ENCODE measurements at regions not wholly inside any gene's neighbourhood (a gene's known extent, or its start where the extent isn't known, plus 50 kb on each side); places are given as distances from the start of the nearest gene placed in this dataset.
"Not testable (repeated sequence)": the region's sequence is repeated elsewhere in the genome, so short reads cannot be mapped to it uniquely, and the experiment has no call there.

- no peak for FAIRE-seq
Measured at GRCh38 chr12:95358111-95359083, 115.6 kb upstream of the METAP2 start.

- no peak for FAIRE-seq
Measured at GRCh38 chr12:95365912-95366311, 108.0 kb upstream of the METAP2 start.

DNA sequence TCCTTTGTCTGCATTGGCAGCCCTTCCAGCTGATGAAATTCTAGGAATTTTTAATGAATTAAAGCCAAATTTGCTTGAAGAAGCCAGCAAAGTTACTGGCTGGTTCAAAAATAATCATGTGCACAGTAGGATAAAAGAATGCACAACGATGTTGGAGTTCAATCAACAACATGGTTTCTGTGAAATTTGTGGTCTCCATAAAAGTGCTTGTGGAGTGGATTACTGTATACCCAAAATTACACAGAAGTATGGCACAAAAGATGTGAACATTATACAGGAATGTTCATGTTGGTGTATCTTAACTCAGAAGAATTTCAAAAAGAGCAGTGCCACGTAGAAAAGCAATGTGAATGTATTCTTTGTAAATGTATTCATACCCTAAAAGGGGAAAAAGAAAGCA, 105.0 kb upstream of the METAP2 start:
- no peak for FAIRE-seq

- FAIRE-seq = no peak
Measured at GRCh38 chr12:95371571-95371970, 102.4 kb upstream of the METAP2 start.

- FAIRE-seq = not testable (repeated sequence)
Measured at GRCh38 chr12:95379481-95379880, 94.5 kb upstream of the METAP2 start.

DNA sequence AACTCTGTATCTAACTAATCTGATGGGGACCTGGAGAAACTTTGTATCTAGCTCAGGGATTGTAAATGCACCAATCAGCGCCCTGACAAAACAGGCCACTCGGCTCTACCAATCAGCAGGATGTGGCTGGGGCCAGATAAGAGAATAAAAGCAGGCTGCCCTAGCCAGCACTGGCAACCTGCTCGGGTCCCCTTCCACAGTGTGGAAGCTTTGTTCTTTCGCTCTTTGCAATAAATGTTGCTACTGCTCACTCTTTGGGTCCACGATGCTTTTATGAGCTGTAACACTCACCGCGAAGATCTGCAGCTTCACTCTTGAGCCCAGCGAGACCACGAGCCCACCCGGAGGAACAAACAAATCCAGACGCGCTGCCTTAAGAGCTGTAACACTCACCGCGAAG, 93.6 kb upstream of the METAP2 start:
- FAIRE-seq = not testable (repeated sequence)

GRCh38 chr12:95380997-95381786, 92.8 kb upstream of the METAP2 start:
- FAIRE-seq = no peak

DNA sequence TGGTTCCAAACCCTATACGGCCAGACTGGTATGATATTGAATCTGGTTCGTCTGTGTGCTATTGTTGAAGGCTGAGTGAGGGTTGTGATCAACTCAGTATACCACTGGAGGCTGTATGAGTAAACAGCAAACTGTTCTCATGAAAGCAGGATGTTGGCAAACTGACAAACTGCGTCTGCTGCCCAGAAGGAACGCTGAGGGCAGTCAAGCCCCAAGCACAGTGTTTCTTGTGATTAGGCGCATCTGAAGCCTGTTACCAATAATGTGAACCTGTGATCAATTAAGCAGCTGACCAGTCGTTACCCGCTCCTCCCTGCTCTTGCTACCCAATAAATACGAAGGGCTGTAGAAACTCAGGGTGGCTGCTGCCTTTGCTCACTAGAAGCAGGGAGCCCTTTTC, 90.0 kb upstream of the METAP2 start:
- not testable (repeated sequence) for FAIRE-seq

GRCh38 chr12:95384785-95385184, 89.2 kb upstream of the METAP2 start:
- no peak for FAIRE-seq

DNA sequence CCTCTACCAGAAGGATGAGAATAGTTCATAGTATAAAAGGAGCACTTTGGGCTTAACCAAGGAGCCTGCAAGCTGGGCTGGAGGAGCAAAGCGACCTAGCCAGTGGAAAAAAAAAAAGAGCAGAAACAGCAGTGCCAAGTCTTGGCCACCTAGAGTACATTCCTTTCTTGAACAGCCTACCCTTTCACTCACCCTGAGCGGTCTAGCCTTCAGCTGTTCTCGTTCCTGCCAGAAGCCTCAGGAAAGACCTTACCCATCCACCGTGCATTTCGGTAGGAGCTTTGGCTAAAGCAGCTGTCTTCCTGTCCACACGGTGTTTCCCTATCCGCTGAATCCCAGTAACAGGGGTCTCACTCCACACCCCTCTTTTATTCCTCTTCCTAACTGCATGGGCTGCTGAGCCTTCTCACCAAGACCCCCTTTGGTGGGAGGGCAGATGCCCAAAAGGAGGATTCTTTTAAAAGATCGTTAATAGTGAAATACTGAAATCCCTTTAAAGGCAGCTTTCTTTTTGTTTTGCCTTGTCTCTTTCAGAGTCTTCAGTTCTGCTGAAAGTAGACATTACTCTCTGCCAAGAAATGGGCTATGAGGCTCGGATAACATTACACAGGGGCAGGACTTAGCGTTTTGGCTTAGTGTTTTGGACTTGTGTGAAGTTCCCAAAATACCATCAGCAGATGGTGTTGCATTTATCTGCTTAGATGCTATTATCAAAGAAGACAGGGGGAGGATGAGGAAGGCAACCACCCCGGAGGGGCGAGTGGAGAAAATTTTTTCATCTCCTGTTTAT, 88.5 kb upstream of the METAP2 start:
- no peak for FAIRE-seq

DNA sequence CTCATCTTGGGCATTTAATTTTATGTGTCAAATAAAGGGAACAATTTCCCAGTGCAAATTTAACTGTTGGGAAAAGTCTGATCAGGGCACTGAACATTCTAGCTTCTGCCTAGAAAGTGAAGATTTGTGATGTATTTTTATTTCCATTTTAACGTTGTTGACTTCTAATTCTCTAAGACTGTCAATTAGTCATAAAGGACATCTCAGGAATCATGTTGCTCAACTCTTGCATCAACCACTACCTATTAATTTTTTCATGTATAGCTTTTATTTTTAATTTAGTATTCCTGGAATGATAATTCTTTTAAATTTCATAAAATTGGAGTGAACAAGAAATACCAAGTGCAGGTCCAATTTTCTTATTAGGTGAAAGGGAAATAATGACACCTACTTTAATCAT, 87.9 kb upstream of the METAP2 start:
- no peak for FAIRE-seq

DNA sequence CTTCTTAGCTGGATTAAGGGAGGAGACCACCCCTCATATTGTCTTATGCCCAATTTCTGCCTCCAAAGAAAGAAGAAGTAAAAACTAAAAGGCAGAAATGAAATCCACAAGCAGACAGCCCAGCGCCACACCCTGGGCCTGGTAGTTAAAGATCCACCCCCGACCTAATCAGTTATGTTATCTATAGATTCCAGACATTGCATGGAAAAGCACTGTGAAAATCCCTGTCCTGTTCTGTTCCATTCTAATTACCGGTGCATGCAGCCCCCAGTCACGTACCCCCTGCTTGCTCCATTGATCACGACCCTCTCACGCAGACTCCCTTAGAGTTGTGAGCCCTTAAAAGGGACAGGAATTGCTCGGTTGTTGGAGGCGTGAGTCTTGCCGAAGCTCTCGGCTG, 85.7 kb upstream of the METAP2 start:
- not testable (repeated sequence) for FAIRE-seq

DNA sequence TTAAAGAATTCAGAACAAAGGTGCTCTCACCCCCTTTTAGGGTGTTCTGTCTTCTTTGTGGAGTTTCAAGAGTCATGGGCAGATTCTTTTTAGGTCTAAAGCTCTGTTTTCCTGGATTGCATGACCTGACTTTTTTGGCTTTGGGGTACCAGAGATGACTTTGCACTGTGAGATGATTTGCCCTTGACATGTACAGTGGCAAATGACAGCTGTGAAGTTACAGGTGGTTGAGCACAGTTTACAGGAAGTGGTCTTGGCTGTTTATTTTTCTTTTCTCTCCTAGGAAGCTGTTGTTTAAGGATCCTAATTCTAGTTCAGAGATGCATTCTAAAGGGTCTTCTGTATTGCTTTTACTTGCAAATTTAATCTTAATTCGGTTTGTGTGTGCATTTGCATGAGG, 83.8 kb upstream of the METAP2 start:
- FAIRE-seq = no peak

GRCh38 chr12:95390932-95391331, 83.0 kb upstream of the METAP2 start:
- FAIRE-seq = no peak

DNA sequence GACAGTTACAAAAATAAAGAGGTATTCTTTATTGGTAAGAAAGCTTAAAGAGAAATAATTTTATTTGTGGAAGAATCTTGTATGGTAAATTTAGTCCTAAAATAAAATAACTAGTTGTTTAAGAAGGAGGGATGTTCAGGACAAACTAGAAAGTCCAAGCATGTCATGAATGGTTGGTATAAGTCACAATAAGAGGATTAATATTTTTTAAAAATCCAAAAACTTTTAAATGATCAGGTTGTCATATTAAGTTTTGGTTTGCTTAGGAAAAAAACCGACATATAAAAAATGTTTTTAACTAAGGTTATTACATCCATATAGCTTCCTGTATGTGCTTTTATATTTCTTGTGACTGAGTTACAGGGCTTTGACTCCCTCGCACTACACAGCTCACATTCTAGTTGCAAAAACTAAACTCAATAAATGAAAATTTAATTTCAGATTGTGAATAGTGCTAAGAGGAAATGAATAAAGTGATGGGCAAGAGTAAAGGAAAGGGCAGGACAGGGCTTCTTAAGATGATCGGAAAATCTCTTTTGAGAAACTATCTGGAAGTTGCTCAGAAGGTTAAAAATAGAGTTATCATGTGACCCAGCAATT, 80.7 kb upstream of the METAP2 start:
- FAIRE-seq = no peak

DNA sequence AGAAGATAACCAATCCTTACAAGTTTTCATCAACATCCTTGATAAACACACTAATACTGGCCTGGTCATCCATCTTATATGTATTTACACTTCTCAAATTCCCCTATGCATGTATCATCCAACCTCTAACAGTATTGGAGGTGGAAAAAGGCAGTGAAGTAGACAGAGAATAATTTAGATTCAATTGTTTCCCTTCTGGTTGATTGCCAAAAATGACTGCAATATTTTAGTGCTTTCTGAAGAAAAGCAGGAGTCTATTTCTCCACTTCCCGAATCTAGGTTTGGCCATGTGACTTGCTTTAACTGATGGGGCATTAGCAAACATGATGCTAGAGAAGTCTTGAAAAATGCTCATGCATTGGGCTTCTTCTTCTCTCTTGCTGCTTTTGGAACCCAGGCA, 78.3 kb upstream of the METAP2 start:
- FAIRE-seq = no peak

- FAIRE-seq = no peak
Measured at GRCh38 chr12:95396849-95397468, 77.0 kb upstream of the METAP2 start.

GRCh38 chr12:95397571-95397970, 76.4 kb upstream of the METAP2 start:
- no peak for FAIRE-seq

DNA sequence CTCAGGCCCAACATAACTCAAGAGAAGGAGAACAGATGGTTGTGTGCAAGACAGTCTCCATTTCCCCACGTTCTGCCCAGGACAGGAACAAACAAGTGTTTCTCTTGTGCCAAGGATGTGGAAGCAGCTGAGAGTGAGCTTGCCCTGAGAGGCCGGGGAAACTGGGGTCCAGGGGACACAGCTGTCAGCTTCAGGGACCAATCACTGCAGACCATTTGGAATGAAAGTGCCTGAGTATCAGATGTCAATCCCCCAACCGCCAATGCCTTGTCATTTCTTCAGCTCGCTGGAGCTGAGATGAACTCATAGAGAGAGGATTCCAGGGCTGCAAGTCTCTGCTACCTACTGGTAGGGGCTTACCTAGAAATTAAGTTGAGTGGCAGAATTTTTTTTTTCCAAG, 71.9 kb upstream of the METAP2 start:
- no peak for FAIRE-seq

- FAIRE-seq = no peak
Measured at GRCh38 chr12:95408201-95408600, 65.8 kb upstream of the METAP2 start.

- FAIRE-seq = no peak
Measured at GRCh38 chr12:95411057-95411456, 62.9 kb upstream of the METAP2 start.

- FAIRE-seq = no peak
Measured at GRCh38 chr12:95411466-95411865, 62.5 kb upstream of the METAP2 start.
